H1 (cell line): ENCODE measurements at regions not wholly inside any gene's neighbourhood (a gene's known extent, or its start where the extent isn't known, plus 50 kb on each side); places are given as distances from the start of the nearest gene placed in this dataset.

Experiments used
- CTCF ChIA-PET: fragments of 300-600 bp; sonication (Branson Sonifier 250); formaldehyde crosslinking; loops from one replicate; lab custom pipeline; 2021; ENCODE audit not compliant: partially characterized antibody; lab: Charles Lee
- POLR2A ChIA-PET: fragments of 300-600 bp; sonication (Branson Sonifier 250); formaldehyde crosslinking; loops from one replicate; lab custom pipeline; 2021; ENCODE audit warnings: inconsistent platforms; ENCODE audit not compliant: partially characterized antibody; lab: Charles Lee
- DNase-seq, 2 experiments: peaks; one replicate each; pipeline versions ENCODE4 v3.0.0 to v3.0.0-alpha.2; 2010 to 2022; ENCODE audit warnings: low spot score in 2 of 2, low read depth in 1 of 2, mixed read lengths in 1 of 2
- FAIRE-seq: peaks from 2 replicates; lab custom pipeline; 2011; peaks lifted over from hg19 to GRCh38; lab: Jason Lieb, UNC
- H2AFZ ChIP-seq: 2 replicates; pipeline ENCODE4 v1.8.1; 2012; ENCODE audit warnings: low read length, inconsistent platforms
- H2AK5ac ChIP-seq: 2 replicates; pipeline ENCODE4 v1.6.1; 2013; ENCODE audit warnings: low read depth, low read length
- H2BK120ac ChIP-seq: replicated peaks from 2 replicates; pipeline ENCODE3; 2013; ENCODE audit warnings: low read depth, low read length, inconsistent platforms
- H2BK12ac ChIP-seq: 2 replicates; pipeline ENCODE4 v1.6.1; 2013; ENCODE audit warnings: low read depth, low read length
- H2BK15ac ChIP-seq: 2 replicates; pipeline ENCODE4 v1.6.1; 2013; ENCODE audit warnings: low read length
- H2BK20ac ChIP-seq: 2 replicates; pipeline ENCODE4 v1.6.1; 2013; ENCODE audit warnings: low read length
- H2BK5ac ChIP-seq: 2 replicates; pipeline ENCODE4 v1.6.1; 2013; ENCODE audit warnings: low read depth, low read length
- H3K14ac ChIP-seq: 2 replicates; pipeline ENCODE4 v1.6.1; 2013; ENCODE audit warnings: inconsistent platforms; ENCODE audit not compliant: insufficient read length
- H3K18ac ChIP-seq: 2 replicates; pipeline ENCODE4 v1.6.1; 2013; ENCODE audit warnings: low read length; ENCODE audit errors: extremely low read depth
- H3K23ac ChIP-seq: 2 replicates; pipeline ENCODE4 v1.6.1; 2013; ENCODE audit warnings: inconsistent platforms; ENCODE audit not compliant: insufficient read length
- H3K23me2 ChIP-seq: 2 replicates; pipeline ENCODE4 v1.6.1; 2013; ENCODE audit warnings: low read depth, low read length
- H3K27ac ChIP-seq: 2 replicates; pipeline ENCODE4 v1.6.1; 2011; ENCODE audit warnings: low read depth, low read length, inconsistent platforms
- H3K27me3 ChIP-seq, 4 experiments: replicated peaks in 1 of 4; 1 replicate in 1 of 4; 2 replicates in 3 of 4; pipeline versions ENCODE4 v1.6.1 to v1.8.1; 2011 to 2013; ENCODE audit warnings: low read length in 3 of 4, mild to moderate bottlenecking in 3 of 4, inconsistent platforms in 2 of 4, mixed read lengths in 2 of 4, moderate library complexity in 1 of 4; ENCODE audit not compliant: control insufficient read depth in 3 of 4, insufficient read depth in 3 of 4; ENCODE audit errors: extremely low read depth in 1 of 4
- H3K36me3 ChIP-seq, 4 experiments: 2 replicates each; pipeline versions ENCODE4 v1.6.1 to v1.8.1; 2011 to 2013; ENCODE audit warnings: mild to moderate bottlenecking in 4 of 4, low read length in 3 of 4, moderate library complexity in 2 of 4, control low read depth in 1 of 4, inconsistent platforms in 1 of 4; ENCODE audit not compliant: insufficient read depth in 4 of 4, control insufficient read depth in 2 of 4
- H3K4ac ChIP-seq: replicated peaks from 2 replicates; pipeline ENCODE3; 2013; ENCODE audit warnings: low read length, low read depth, mixed read lengths, inconsistent platforms; ENCODE audit not compliant: insufficient read length
- H3K4me1 ChIP-seq, 4 experiments: replicated peaks in 1 of 4; 1 replicate in 1 of 4; 2 replicates in 3 of 4; pipeline versions ENCODE4 v1.6.1 to v1.8.1; 2011 to 2013; ENCODE audit warnings: low read length in 3 of 4, inconsistent platforms in 2 of 4, mixed read lengths in 1 of 4; ENCODE audit not compliant: insufficient read depth in 4 of 4, control insufficient read depth in 3 of 4
- H3K4me2 ChIP-seq, 2 experiments: 2 replicates each; pipeline versions ENCODE4 v1.6.1 to v1.8.1; 2011 to 2013; ENCODE audit warnings: low read depth in 2 of 2, low read length in 2 of 2, control low read depth in 1 of 2, inconsistent platforms in 1 of 2, mild to moderate bottlenecking in 1 of 2; ENCODE audit not compliant: insufficient read depth in 1 of 2
- H3K4me3 ChIP-seq, 4 experiments: fragments of 200-600, 300-600 bp in 1 of 4; sonication (generic), shearing (Covaris generic), sonication (Bioruptor Twin) in 1 of 4; 2 replicates each; pipeline versions ENCODE4 v1.5.1 to v1.8.1; 2011 to 2016; ENCODE audit warnings: low read length in 4 of 4, low read depth in 3 of 4, control low read depth in 2 of 4, inconsistent platforms in 2 of 4, mild to moderate bottlenecking in 2 of 4, mixed read lengths in 1 of 4, moderate library complexity in 1 of 4; ENCODE audit not compliant: insufficient read depth in 2 of 4; ENCODE audit errors: extremely low read depth in 1 of 4
- H3K56ac ChIP-seq: replicated peaks from 2 replicates; pipeline ENCODE3; 2013; ENCODE audit warnings: low read depth, mild to moderate bottlenecking, mixed read lengths, low read length, inconsistent platforms; ENCODE audit not compliant: insufficient read length
- H3K79me1 ChIP-seq: 2 replicates; pipeline ENCODE4 v1.6.1; 2013; ENCODE audit warnings: low read depth, low read length, control low read depth
- H3K79me2 ChIP-seq, 2 experiments: 2 replicates each; pipeline versions ENCODE4 v1.6.1 to v1.8.1; 2012 to 2013; ENCODE audit warnings: low read length in 2 of 2, mild to moderate bottlenecking in 2 of 2, inconsistent platforms in 1 of 2; ENCODE audit not compliant: insufficient read depth in 2 of 2, control insufficient read depth in 1 of 2
- H3K9ac ChIP-seq, 4 experiments: replicated peaks in 1 of 4; 1 replicate in 1 of 4; 2 replicates in 3 of 4; pipeline versions ENCODE4 v1.6.1 to v1.8.1; 2011 to 2013; ENCODE audit warnings: low read depth in 3 of 4, low read length in 3 of 4, control low read depth in 2 of 4, mild to moderate bottlenecking in 2 of 4, moderate library complexity in 2 of 4, inconsistent platforms in 1 of 4; ENCODE audit errors: extremely low read depth in 1 of 4
- H3K9me3 ChIP-seq, 2 experiments: 2 replicates each; pipeline versions ENCODE4 v1.6.1 to v1.8.1; 2012 to 2013; ENCODE audit warnings: mild to moderate bottlenecking in 2 of 2, moderate library complexity in 2 of 2, control low read depth in 1 of 2, inconsistent platforms in 1 of 2, low read depth in 1 of 2, low read length in 1 of 2, mixed read lengths in 1 of 2; ENCODE audit not compliant: insufficient read depth in 2 of 2
- H4K20me1 ChIP-seq, 2 experiments: replicated peaks in 1 of 2; 2 replicates each; pipeline versions ENCODE3 to v1.8.1; 2011 to 2013; ENCODE audit warnings: inconsistent platforms in 2 of 2, low read length in 2 of 2, mild to moderate bottlenecking in 1 of 2; ENCODE audit not compliant: insufficient read depth in 2 of 2, control insufficient read depth in 1 of 2
- H4K5ac ChIP-seq: 2 replicates; pipeline ENCODE4 v1.6.1; 2013; ENCODE audit warnings: low read length, low read depth, mixed read lengths, inconsistent platforms; ENCODE audit not compliant: insufficient read length
- H4K8ac ChIP-seq: 2 replicates; pipeline ENCODE4 v1.8.0; 2013; ENCODE audit warnings: mild to moderate bottlenecking, moderate library complexity, low read length, inconsistent platforms; ENCODE audit not compliant: insufficient read depth; ENCODE audit errors: extremely low read depth
- H4K91ac ChIP-seq: replicated peaks from 2 replicates; pipeline ENCODE3; 2013; ENCODE audit warnings: low read length, mixed read lengths, inconsistent platforms; ENCODE audit not compliant: insufficient read length
- GABPA ChIP-seq: IDR thresholded peaks from 2 replicates; pipeline ENCODE4 v1.6.1; 2011; ENCODE audit warnings: mild to moderate bottlenecking, low read length, moderate library complexity, borderline replicate concordance; ENCODE audit not compliant: insufficient read depth
- POLR2A ChIP-seq, 2 experiments: IDR thresholded peaks; 1 replicate in 1 of 2; 2 replicates in 1 of 2; pipeline ENCODE4 v1.6.1; 2011; ENCODE audit warnings: low read depth in 2 of 2, low read length in 2 of 2, mild to moderate bottlenecking in 2 of 2; ENCODE audit errors: control extremely low read depth in 1 of 2
- TBP ChIP-seq: IDR thresholded peaks from 2 replicates; pipeline ENCODE4 v1.6.1; 2011; ENCODE audit warnings: low read depth, low read length, improper control_type of control experiment
- TCF12 ChIP-seq: IDR thresholded peaks from 2 replicates; pipeline ENCODE4 v1.6.1; 2011; ENCODE audit warnings: low read depth, mild to moderate bottlenecking, low read length
- TF ChIP-seq, protein P1 (sequence below): IDR thresholded peaks from 2 replicates; pipeline ENCODE4 v1.6.1; 2012; ENCODE audit warnings: inconsistent platforms

DNA sequence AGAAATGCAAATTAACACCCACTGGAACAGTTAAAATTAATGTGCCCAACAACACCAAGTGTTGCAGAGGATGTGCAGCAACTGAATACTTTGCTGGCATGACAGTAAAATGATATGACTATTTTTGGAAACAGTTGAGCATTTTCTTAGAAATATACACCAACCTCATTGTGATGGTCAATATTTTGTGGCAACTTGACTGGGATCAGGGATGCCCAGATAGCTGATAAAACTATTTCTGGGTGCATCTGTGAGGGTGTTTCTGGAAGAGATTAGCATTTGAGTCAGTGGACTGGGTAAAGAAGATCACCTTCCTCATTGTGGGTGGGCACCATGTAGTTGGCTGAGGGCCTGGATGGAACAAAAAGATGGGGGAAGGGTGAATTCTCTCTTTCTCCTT, 57.9 kb downstream of the RPLP1 start:
- Histone ChIP-seq H2BK12ac (no peak overlapping the region), H3K79me1 (no peaks in the 10 kb centered on the region), H4K20me1 (no peaks in the 10 kb centered on the region), H3K79me2 (no peaks in the 10 kb centered on the region), H3K9ac (no peak overlapping the region), H3K27ac (no peak overlapping the region), H3K23ac (no peak overlapping the region), H3K23me2 (no peaks in the 10 kb centered on the region), H3K36me3 (no peaks in the 10 kb centered on the region), H3K9me3 (no peaks in the 10 kb centered on the region), H2BK120ac (no peak overlapping the region), H3K27me3 (no peaks in the 10 kb centered on the region), H3K4me1 (no peaks in the 10 kb centered on the region), H2BK20ac (no peak overlapping the region), H3K4ac (no peak overlapping the region), H4K91ac (no peak overlapping the region), H3K4me2 (no peak overlapping the region), H3K18ac (no peak overlapping the region), H2AFZ (no peak overlapping the region), H2AK5ac (no peak overlapping the region), H4K8ac (no peak overlapping the region), H2BK15ac (no peak overlapping the region), H4K5ac (no peak overlapping the region), H3K4me3 (no peak overlapping the region), H3K56ac (no peak overlapping the region), H2BK5ac (no peak overlapping the region), H3K14ac (no peak overlapping the region)
- CTCF ChIA-PET: interaction anchor here (1.0 to 5.8 kb wide), 4 partner anchors 9 to 977 kb away, joined by 3 to 33 read pairs (median 4); no protein-coding TSS in a partner anchor
- no peak for TF ChIP-seq TCF12
- TF ChIP-seq TBP: no peak
- no peak for TF ChIP-seq POLR2A (IDR thresholded peaks at IDR 0.05; ENCODE audit: control extremely low read depth in 1 of 2, low read depth in 2 of 2, low read length in 2 of 2)
- TF ChIP-seq, protein P1, sequence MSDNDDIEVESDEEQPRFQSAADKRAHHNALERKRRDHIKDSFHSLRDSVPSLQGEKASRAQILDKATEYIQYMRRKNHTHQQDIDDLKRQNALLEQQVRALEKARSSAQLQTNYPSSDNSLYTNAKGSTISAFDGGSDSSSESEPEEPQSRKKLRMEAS: no peak
- TF ChIP-seq GABPA: no peak
- FAIRE-seq (no peak), DNase-seq (no peak)
- POLR2A ChIA-PET: no interaction called here
